ENCODE measurements at regions not wholly inside any gene's neighbourhood (a gene's known extent, or its start where the extent isn't known, plus 50 kb on each side); places are given as distances from the start of the nearest gene placed in this dataset.

- TF ChIP-seq CTCF (IDR thresholded peaks at IDR 0.05), result no peak
- TF ChIP-seq JUND (IDR thresholded peaks at IDR 0.05), result no peak
- no peak for TF ChIP-seq EZH2phosphoT487 (IDR thresholded peaks at IDR 0.05; ENCODE audit: borderline replicate concordance, low read depth)
- no peak for TF ChIP-seq EP300 (IDR thresholded peaks at IDR 0.05; ENCODE audit: borderline replicate concordance in 1 of 2, low read depth in 1 of 2, low read length in 1 of 2)
- TF ChIP-seq TAF1 (IDR thresholded peaks at IDR 0.05; ENCODE audit: borderline replicate concordance, low read depth, low read length), result no peak
- no peak for TF ChIP-seq PBX3 (IDR thresholded peaks at IDR 0.05)
Observed at GRCh38 chr6:15977050-15977449, 151.8 kb upstream of the MYLIP start.
